RWPE1 (cell line): ENCODE measurements at regions not wholly inside any gene's neighbourhood (a gene's known extent, or its start where the extent isn't known, plus 50 kb on each side); places are given as distances from the start of the nearest gene placed in this dataset.

Experiments used
- CTCF ChIA-PET: fragments of 350-600 bp; sonication (Branson Sonifier 250); formaldehyde crosslinking; extraction: SDS; loops from one replicate; lab custom pipeline; 2021; lab: Yijun Ruan, JAX
- POLR2A ChIA-PET: fragments of 400-600 bp; formaldehyde crosslinking; extraction: SDS; loops from one replicate; lab custom pipeline; 2020; ENCODE audit warnings: antibody characterized with exemption; ENCODE audit not compliant: low non-redundant PET; lab: Yijun Ruan, JAX
- DNase-seq: peaks from one replicate; pipeline ENCODE4 v3.0.0; 2012; ENCODE audit warnings: low spot score
- H3K27ac ChIP-seq: fragments of 450-650 bp; 2 replicates; pipeline ENCODE4 v1.5.1; 2017
- CTCF ChIP-seq: fragments of 450-650 bp; conservative IDR thresholded peaks from 2 replicates; pipeline ENCODE4 v1.5.1; 2017; ENCODE audit warnings: low read depth, mild to moderate bottlenecking

GRCh38 chr10:31754803-31755624 is 173.6 kb downstream of the ARHGAP12 start:
- H3K27ac ChIP-seq, result peak overlapping the region; percentile 64
- no peak for TF ChIP-seq CTCF
- POLR2A ChIA-PET, result no interaction called here
- no peak for DNase-seq
- CTCF ChIA-PET, result interaction anchor here (0.6 kb wide), 1 partner anchor 473 kb away, joined by 6 read pairs; no protein-coding TSS in a partner anchor

GRCh38 chr10:31753681-31754080 is 174.9 kb downstream of the ARHGAP12 start:
- no peak for DNase-seq
- no peak for TF ChIP-seq CTCF
- POLR2A ChIA-PET, result no interaction called here
- CTCF ChIA-PET, result no interaction called here
- H3K27ac ChIP-seq, result no peak overlapping the region

- ChIA-PET POLR2A (no interaction called here), CTCF (interaction anchor here (0.7 kb wide), 1 partner anchor 41 kb away, joined by 3 read pairs; no protein-coding TSS in a partner anchor)
- no peak for TF ChIP-seq CTCF
- no peak overlapping the region for H3K27ac ChIP-seq
- DNase-seq, result no peak
Observed at GRCh38 chr10:31752170-31752569, 176.5 kb downstream of the ARHGAP12 start.

- no peak for TF ChIP-seq CTCF
- H3K27ac ChIP-seq, result no peak overlapping the region
- no peak for DNase-seq
- ChIA-PET POLR2A (no interaction called here), CTCF (interaction anchor here (0.7 kb wide), 1 partner anchor 40 kb away, joined by 3 read pairs; no protein-coding TSS in a partner anchor)
Observed at GRCh38 chr10:31751738-31752080, 176.9 kb downstream of the ARHGAP12 start.

GRCh38 chr10:31751051-31751737 is 177.4 kb downstream of the ARHGAP12 start:
- POLR2A ChIA-PET, result no interaction called here

More at GRCh38 chr10:31751051-31751737, 177.4 kb downstream of the ARHGAP12 start:
- TF ChIP-seq CTCF, result no peak
- no peak overlapping the region for H3K27ac ChIP-seq
- DNase-seq, result no peak
- CTCF ChIA-PET, result interaction anchor here (0.7 kb wide), 1 partner anchor 40 kb away, joined by 3 read pairs; no protein-coding TSS in a partner anchor
